GM19395 (cell line): ENCODE measurements at regions not wholly inside any gene's neighbourhood (a gene's known extent, or its start where the extent isn't known, plus 50 kb on each side); places are given as distances from the start of the nearest gene placed in this dataset.

ENCODE experiments used
- ATAC-seq: cut with Tn5 transposase; IDR thresholded peaks from one replicate; pipeline ENCODE4 v1.9.1; 2021; ENCODE audit warnings: mild to moderate bottlenecking, moderate library complexity; ENCODE audit not compliant: unreplicated experiment

GRCh38 chr15:95302206-95302605 lies 1028.3 kb upstream of the NR2F2 start:
- ATAC-seq: no peak

- ATAC-seq: no peak
These were observed 1027.7 kb upstream of the NR2F2 start for GRCh38 chr15:95302809-95303208.

GRCh38 chr15:95303713-95304112 lies 1026.8 kb upstream of the NR2F2 start:
- ATAC-seq: no peak

- ATAC-seq: no peak
These were observed 1026.2 kb upstream of the NR2F2 start for GRCh38 chr15:95304151-95304946.

- no peak for ATAC-seq
These were observed 1025.5 kb upstream of the NR2F2 start for GRCh38 chr15:95304947-95305400.

- ATAC-seq: no peak
These were observed 1023.4 kb upstream of the NR2F2 start for GRCh38 chr15:95307115-95307514.

- ATAC-seq: no peak
These were observed 1011.3 kb upstream of the NR2F2 start for GRCh38 chr15:95319242-95319641.

- ATAC-seq: no peak
These were observed 1006.7 kb upstream of the NR2F2 start for GRCh38 chr15:95323796-95324195.

GRCh38 chr15:95324656-95325055 lies 1005.8 kb upstream of the NR2F2 start:
- ATAC-seq: no peak

- no peak for ATAC-seq
These were observed 1004.6 kb upstream of the NR2F2 start for GRCh38 chr15:95325763-95326404.

- no peak for ATAC-seq
These were observed 1003.9 kb upstream of the NR2F2 start for GRCh38 chr15:95326431-95327182.

GRCh38 chr15:95327183-95327525 lies 1003.3 kb upstream of the NR2F2 start:
- ATAC-seq: no peak

- no peak for ATAC-seq
These were observed 1002.8 kb upstream of the NR2F2 start for GRCh38 chr15:95327661-95328060.

- no peak for ATAC-seq
These were observed 1001.9 kb upstream of the NR2F2 start for GRCh38 chr15:95328559-95328958.

- ATAC-seq: no peak
These were observed 1001.1 kb upstream of the NR2F2 start for GRCh38 chr15:95329362-95329761.

GRCh38 chr15:95341686-95342085 lies 988.8 kb upstream of the NR2F2 start:
- no peak for ATAC-seq

GRCh38 chr15:95345867-95346266 lies 984.6 kb upstream of the NR2F2 start:
- ATAC-seq: no peak

- no peak for ATAC-seq
These were observed 983.6 kb upstream of the NR2F2 start for GRCh38 chr15:95346721-95347475.

- ATAC-seq: no peak
These were observed 982.7 kb upstream of the NR2F2 start for GRCh38 chr15:95347837-95348236.

GRCh38 chr15:95350908-95351307 lies 979.6 kb upstream of the NR2F2 start:
- ATAC-seq: no peak

- no peak for ATAC-seq
These were observed 977.8 kb upstream of the NR2F2 start for GRCh38 chr15:95352631-95353187.
